HepG2 (cell line): ENCODE measurements at regions not wholly inside any gene's neighbourhood (a gene's known extent, or its start where the extent isn't known, plus 50 kb on each side); places are given as distances from the start of the nearest gene placed in this dataset.

ENCODE experiments used
- ATAC-seq: fragments of 200-7000 bp; cut with Tn5 transposase; 3 replicates; pipeline ENCODE4 v1.9.1; 2020; ENCODE audit warnings: mild to moderate bottlenecking, moderate library complexity
- BruUV-seq: library from RNA; stranded (reverse); fragments of 400-500 nt; replicated peaks from 2 replicates; lab custom pipeline; 2021; lab: Mats Ljungman, UMichigan
- CTCF ChIA-PET: fragments of 300-600 bp; formaldehyde crosslinking; extraction: SDS; loops from one replicate; lab custom pipeline; 2021; ENCODE audit warnings: low total read pairs, inconsistent platforms, low intra/inter-chr PET ratio; lab: Yijun Ruan, JAX
- POLR2A ChIA-PET: fragments of 350-600 bp; sonication (Branson Sonifier 250); formaldehyde crosslinking; loops from one replicate; lab custom pipeline; 2020; ENCODE audit warnings: antibody characterized with exemption, inconsistent platforms; lab: Yijun Ruan, JAX
- DNase-seq: peaks from one replicate; pipeline ENCODE4 v3.0.0-alpha.2; 2015; ENCODE audit warnings: low spot score
- FAIRE-seq: peaks from 3 replicates; lab custom pipeline; 2011; peaks lifted over from hg19 to GRCh38; lab: Jason Lieb, UNC
- H2AFZ ChIP-seq: one replicate; pipeline ENCODE4 v1.6.1; 2011; ENCODE audit warnings: low read length, inconsistent platforms
- H3K27ac ChIP-seq: fragments of 300-600 bp; 3 replicates; pipeline ENCODE4 v1.8.0; 2011; ENCODE audit warnings: mixed run types, mild to moderate bottlenecking, mixed read lengths, low read length, inconsistent platforms; ENCODE audit not compliant: insufficient read depth; ENCODE audit errors: extremely low read length
- H3K27me3 ChIP-seq, 2 experiments: fragments of 200-600 bp in 1 of 2; 2 replicates in 1 of 2; 3 replicates in 1 of 2; pipeline versions ENCODE4 v1.6.0 to v1.8.0; 2011; ENCODE audit warnings: low read length in 2 of 2, mild to moderate bottlenecking in 2 of 2, moderate library complexity in 2 of 2, inconsistent platforms in 1 of 2; ENCODE audit not compliant: insufficient read depth in 2 of 2, control insufficient read depth in 1 of 2
- H3K36me3 ChIP-seq, 2 experiments: fragments of 200-600 bp in 1 of 2; replicated peaks in 1 of 2; 2 replicates in 1 of 2; 3 replicates in 1 of 2; pipeline versions ENCODE4 v1.5.1 to v1.8.0; 2011; ENCODE audit warnings: low read length in 2 of 2, inconsistent platforms in 1 of 2; ENCODE audit not compliant: insufficient read depth in 2 of 2, control insufficient read depth in 1 of 2
- H3K4me1 ChIP-seq: 2 replicates; pipeline ENCODE4 v1.5.1; 2012; ENCODE audit warnings: low read length, inconsistent platforms; ENCODE audit not compliant: insufficient read depth
- H3K4me2 ChIP-seq: 2 replicates; pipeline ENCODE4 v1.6.0; 2011; ENCODE audit warnings: low read depth, low read length, inconsistent platforms
- H3K4me3 ChIP-seq, 3 experiments: fragments of 200-600 bp in 1 of 3; sonication (generic), shearing (Covaris generic) in 1 of 3; replicated peaks in 1 of 3; 2 replicates each; pipeline ENCODE4 v1.5.1; 2011 to 2016; ENCODE audit warnings: low read length in 3 of 3, inconsistent platforms in 2 of 3, low read depth in 2 of 3, mild to moderate bottlenecking in 2 of 3, control low read depth in 1 of 3, mixed read lengths in 1 of 3; ENCODE audit not compliant: insufficient read depth in 1 of 3
- H3K79me2 ChIP-seq: one replicate; pipeline ENCODE4 v1.6.1; 2011; ENCODE audit warnings: low read length, inconsistent platforms; ENCODE audit not compliant: insufficient read depth
- H3K9ac ChIP-seq: 2 replicates; pipeline ENCODE4 v1.6.0; 2011; ENCODE audit warnings: mild to moderate bottlenecking, low read depth, low read length, inconsistent platforms; ENCODE audit not compliant: insufficient read depth
- H3K9me3 ChIP-seq: 2 replicates; pipeline ENCODE4 v1.5.1; 2012; ENCODE audit warnings: mild to moderate bottlenecking, low read length
- H4K20me1 ChIP-seq: 2 replicates; pipeline ENCODE4 v1.6.0; 2011; ENCODE audit warnings: inconsistent platforms, mild to moderate bottlenecking, low read length, moderate library complexity; ENCODE audit not compliant: insufficient read depth
- ARID3A ChIP-seq: IDR thresholded peaks from 2 replicates; pipeline ENCODE4 v1.6.1; 2012; ENCODE audit warnings: low read depth, low read length, improper control_type of control experiment
- ELF1 ChIP-seq: sonication (generic); formaldehyde crosslinking; IDR thresholded peaks from 2 replicates; pipeline ENCODE4 v1.4.0; 2020; ENCODE audit warnings: missing genetic modification reagents
- GLI4 ChIP-seq: sonication (generic); formaldehyde crosslinking; IDR thresholded peaks from 2 replicates; pipeline ENCODE4 v1.5.1; 2020; ENCODE audit warnings: missing genetic modification reagents, mild to moderate bottlenecking, moderate library complexity, borderline replicate concordance
- HHEX ChIP-seq: IDR thresholded peaks from 2 replicates; pipeline ENCODE4 v1.6.1; 2016; ENCODE audit warnings: control low read depth
- JUND ChIP-seq: sonication (generic); formaldehyde crosslinking; IDR thresholded peaks from 2 replicates; pipeline ENCODE4 v1.8.0; 2022; ENCODE audit warnings: mild to moderate bottlenecking, missing genetic modification reagents
- KAT2B ChIP-seq: fragments of 150-350 bp; IDR thresholded peaks from 2 replicates; pipeline ENCODE4 v1.6.1; 2014; ENCODE audit warnings: low read depth, low read length, borderline replicate concordance
- KAT7 ChIP-seq: IDR thresholded peaks from 2 replicates; pipeline ENCODE4 v1.6.1; 2018; ENCODE audit warnings: borderline replicate concordance, missing compliant biosample characterization
- MAZ ChIP-seq, 2 experiments: sonication (generic) in 1 of 2; formaldehyde crosslinking in 1 of 2; IDR thresholded peaks; 2 replicates each; pipeline versions ENCODE4 v1.5.0 to v1.6.1; 2012 to 2020; ENCODE audit warnings: low read depth in 2 of 2, mild to moderate bottlenecking in 2 of 2, borderline replicate concordance in 1 of 2, improper control_type of control experiment in 1 of 2, low read length in 1 of 2, missing genetic modification reagents in 1 of 2, moderate library complexity in 1 of 2
- MED8 ChIP-seq: sonication (generic); formaldehyde crosslinking; IDR thresholded peaks from 2 replicates; pipeline ENCODE4 v1.8.1; 2023; ENCODE audit warnings: mild to moderate bottlenecking, missing genetic modification reagents; ENCODE audit not compliant: insufficient replicate concordance
- NCOA2 ChIP-seq: sonication (generic); formaldehyde crosslinking; IDR thresholded peaks from 2 replicates; pipeline ENCODE4 v1.8.0; 2022; ENCODE audit warnings: inconsistent platforms
- NFYC ChIP-seq: IDR thresholded peaks from 2 replicates; pipeline ENCODE4 v1.6.1; 2016; ENCODE audit warnings: missing genetic modification reagents, missing compliant biosample characterization
- RAD51 ChIP-seq: fragments of 450-650 bp; IDR thresholded peaks from 2 replicates; pipeline ENCODE4 v1.6.1; 2016; ENCODE audit warnings: borderline replicate concordance
- SKIL ChIP-seq: sonication (generic); formaldehyde crosslinking; IDR thresholded peaks from 2 replicates; pipeline ENCODE4 v1.8.0; 2022; ENCODE audit warnings: missing genetic modification reagents, mild to moderate bottlenecking, moderate library complexity, borderline replicate concordance
- STAT5B ChIP-seq: sonication (generic); formaldehyde crosslinking; IDR thresholded peaks from 2 replicates; pipeline ENCODE4 v1.4.0; 2020; ENCODE audit warnings: missing genetic modification reagents
- U2AF2 ChIP-seq: fragments of 200-400 bp; formaldehyde crosslinking; IDR thresholded peaks from 2 replicates; pipeline ENCODE4 v1.6.1; 2017; ENCODE audit warnings: low read depth, mild to moderate bottlenecking, low read length
- ZFP62 ChIP-seq: sonication (generic); formaldehyde crosslinking; IDR thresholded peaks from 2 replicates; pipeline ENCODE4 v1.4.0; 2020; ENCODE audit warnings: missing genetic modification reagents
- ZNF570 ChIP-seq: sonication (generic); formaldehyde crosslinking; IDR thresholded peaks from 2 replicates; pipeline ENCODE4 v1.4.0; 2020; ENCODE audit warnings: mild to moderate bottlenecking, missing genetic modification reagents, borderline replicate concordance
- ZNF878 ChIP-seq: sonication (generic); formaldehyde crosslinking; IDR thresholded peaks from 2 replicates; pipeline ENCODE4 v1.8.1; 2023; ENCODE audit warnings: mild to moderate bottlenecking, missing genetic modification reagents, moderate library complexity
- ZSCAN5A ChIP-seq: sonication (generic); formaldehyde crosslinking; IDR thresholded peaks from 2 replicates; pipeline ENCODE4 v1.8.0; 2022; ENCODE audit warnings: mild to moderate bottlenecking, missing genetic modification reagents, borderline replicate concordance
- WGBS: methylation state at CpG from one replicate; pipeline ENCODE4 v1.1.6; 2017; ENCODE audit warnings: low lambda C conversion rate; 5-methylcytosine and 5-hydroxymethylcytosine counted together
- in situ Hi-C: cut with HindIII; loops from 2 replicates; pipeline ENCODE4 v1.10.0; 2017; ENCODE audit warnings: low pct_unique_long_range_greater_than_20kb; ENCODE audit not compliant: extremely low pct_ligation_motif_present
- intact Hi-C: fragments of 100-400 bp; cut with micrococcal nuclease; formaldehyde crosslinking; loops from one replicate; pipeline ENCODE4 v1.10.0; 2022; ENCODE audit not compliant: unreplicated experiment

- Histone ChIP-seq H3K36me3 (no peaks in the 10 kb centered on the region), H2AFZ (no peak overlapping the region), H4K20me1 (no peaks in the 10 kb centered on the region), H3K9ac (no peak overlapping the region), H3K79me2 (no peaks in the 10 kb centered on the region), H3K9me3 (no peaks in the 10 kb centered on the region), H3K27me3 (peaks cover 0 to 17% of the 10 kb centered on the region in 2 experiments; a peak in 3 of 5 replicates), H3K4me3 (no peak overlapping the region), H3K4me1 (peaks cover 5% of the 10 kb centered on the region), H3K4me2 (no peak overlapping the region), H3K27ac (no peak overlapping the region)
- no peak for DNase-seq
- in situ Hi-C loops: no loop called here
- POLR2A ChIA-PET: no interaction called here
- no peak for ATAC-seq
- WGBS: 21% methylated on average over 3 of the region's 3 CpGs
- no peak for FAIRE-seq
- intact Hi-C loops: no loop called here
- CTCF ChIA-PET: no interaction called here
- BruUV-seq: no TSS peak
- no peak for TF ChIP-seq NFYC (CRISPR knock-in tag)
- TF ChIP-seq HHEX (CRISPR knock-in tag): no peak
- no peak for TF ChIP-seq NCOA2 (CRISPR knock-in tag)
- no peak for TF ChIP-seq MAZ (IDR thresholded peaks at IDR 0.05; ENCODE audit: borderline replicate concordance, low read depth, low read length)
- no peak for TF ChIP-seq MAZ (CRISPR knock-in tag; IDR thresholded peaks at IDR 0.05; ENCODE audit: low read depth)
- TF ChIP-seq KAT7 (CRISPR knock-in tag): no peak
- no peak for TF ChIP-seq STAT5B (CRISPR knock-in tag)
- TF ChIP-seq MED8 (CRISPR knock-in tag): no peak
- no peak for TF ChIP-seq ARID3A
- no peak for TF ChIP-seq ZFP62 (CRISPR knock-in tag)
- no peak for TF ChIP-seq ZNF570
- no peak for TF ChIP-seq KAT2B
- no peak for TF ChIP-seq RAD51
- no peak for TF ChIP-seq ZNF878
- TF ChIP-seq SKIL (CRISPR knock-in tag): no peak
- TF ChIP-seq ELF1 (CRISPR knock-in tag): no peak
- no peak for TF ChIP-seq JUND
- TF ChIP-seq U2AF2: no peak
- no peak for TF ChIP-seq ZSCAN5A
- TF ChIP-seq GLI4 (CRISPR knock-in tag): no peak
Observed at GRCh38 chr2:58432491-58433170, 191.5 kb upstream of the FANCL start.
